ENCODE measurements at regions not wholly inside any gene's neighbourhood (a gene's known extent, or its start where the extent isn't known, plus 50 kb on each side); places are given as distances from the start of the nearest gene placed in this dataset.

DNA sequence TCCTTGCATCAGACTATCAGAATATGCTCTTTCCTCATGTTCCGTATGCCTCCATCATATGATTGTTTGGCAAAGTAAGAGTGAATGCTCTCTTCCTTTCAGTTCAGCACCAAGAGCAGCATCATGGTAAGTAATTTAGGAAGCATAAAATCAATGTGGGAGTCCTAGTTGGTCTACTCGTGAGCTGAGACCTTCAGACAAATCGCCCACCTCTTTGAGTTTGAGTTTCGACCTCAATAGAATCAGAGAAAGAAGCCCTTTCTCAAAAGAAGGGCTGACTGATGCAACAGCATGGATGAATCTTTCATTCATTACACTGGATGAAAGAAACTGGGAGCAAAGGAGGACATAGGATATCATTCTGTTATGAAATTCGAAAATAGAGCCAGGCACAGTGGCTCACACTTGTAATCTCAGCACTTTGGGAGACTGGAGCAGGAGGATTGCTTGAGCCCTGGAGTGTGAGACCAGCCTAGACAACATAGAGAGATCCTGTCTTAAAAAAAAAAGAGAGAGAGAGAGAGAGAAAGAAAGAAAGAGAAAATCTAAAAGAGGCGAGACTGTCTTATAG is 112.5 kb downstream of the ZC3H11B start:
- TF ChIP-seq CTCF (IDR thresholded peaks at IDR 0.05) (no peak), POLR2AphosphoS5 (IDR thresholded peaks at IDR 0.05) (no peak)

All from sigmoid colon (tissue), 4 donors.